HL-60 (cell line): ENCODE measurements at regions not wholly inside any gene's neighbourhood (a gene's known extent, or its start where the extent isn't known, plus 50 kb on each side); places are given as distances from the start of the nearest gene placed in this dataset.
"Not testable (repeated sequence)": the region's sequence is repeated elsewhere in the genome, so short reads cannot be mapped to it uniquely, and the experiment has no call there.

Source experiments
- DNase-seq, 2 experiments: peaks; one replicate each; pipeline ENCODE4 v3.0.0-alpha.2; 2010 to 2020; ENCODE audit warnings: low read depth in 1 of 2, low spot score in 1 of 2
- H3K27ac ChIP-seq: fragments of 250-450 bp; sonication (Bioruptor Pico); replicated peaks from 2 replicates; pipeline ENCODE4 v1.5.1; 2020; ENCODE audit warnings: mild to moderate bottlenecking, moderate library complexity
- H3K27me3 ChIP-seq: fragments of 250-450 bp; sonication (Bioruptor Pico); 2 replicates; pipeline ENCODE4 v1.5.1; 2021; ENCODE audit warnings: mild to moderate bottlenecking, moderate library complexity; ENCODE audit not compliant: insufficient read depth, poor library complexity, severe bottlenecking
- H3K4me3 ChIP-seq: replicated peaks from 2 replicates; pipeline ENCODE4 v1.5.1; 2011; ENCODE audit warnings: mild to moderate bottlenecking, control low read depth, low read length; ENCODE audit not compliant: insufficient read depth
- GABPA ChIP-seq: IDR thresholded peaks from 2 replicates; pipeline ENCODE4 v1.6.1; 2012; ENCODE audit warnings: low read depth
- POLR2AphosphoS5 ChIP-seq: IDR thresholded peaks from 2 replicates; pipeline ENCODE4 v1.6.1; 2012; ENCODE audit warnings: low read depth
- SPI1 ChIP-seq: IDR thresholded peaks from 2 replicates; pipeline ENCODE4 v1.6.1; 2012; ENCODE audit warnings: low read depth, mild to moderate bottlenecking, borderline replicate concordance
- TF ChIP-seq, protein P1 (sequence below): IDR thresholded peaks from 2 replicates; pipeline ENCODE4 v1.6.1; 2012; ENCODE audit warnings: low read depth; ENCODE audit not compliant: insufficient replicate concordance
- TF ChIP-seq, protein P2 (sequence below): IDR thresholded peaks from one replicate; pipeline ENCODE4 v1.5.1; 2011; ENCODE audit warnings: low read length, control low read depth, inconsistent platforms; ENCODE audit not compliant: insufficient read depth

DNA sequence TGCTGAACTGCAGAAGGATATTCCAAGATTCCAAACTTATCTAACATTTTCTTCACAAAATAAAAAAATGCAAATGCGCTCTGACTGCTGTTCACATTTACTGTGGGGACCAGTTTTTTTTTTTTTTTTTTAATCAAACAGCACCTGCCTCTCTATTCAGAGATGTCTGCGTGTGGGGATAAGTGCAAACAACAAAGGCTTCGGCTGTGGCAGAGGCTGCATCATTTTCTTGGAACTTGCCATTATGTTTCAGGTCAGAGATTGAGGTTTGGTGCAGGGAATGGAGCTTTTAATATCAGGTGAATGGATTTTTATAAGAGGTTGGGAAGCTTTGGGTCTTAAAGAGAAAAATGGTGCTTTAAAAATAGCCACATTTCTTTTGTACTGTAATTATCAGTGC, 78.2 kb upstream of the TET2 start:
- DNase-seq, result no peak
- Histone ChIP-seq H3K27ac (no peak overlapping the region), H3K27me3 (no peaks in the 10 kb centered on the region), H3K4me3 (no peak overlapping the region)
- TF ChIP-seq SPI1 (no peak), POLR2AphosphoS5 (no peak), GABPA (no peak)
- TF ChIP-seq, protein P1, sequence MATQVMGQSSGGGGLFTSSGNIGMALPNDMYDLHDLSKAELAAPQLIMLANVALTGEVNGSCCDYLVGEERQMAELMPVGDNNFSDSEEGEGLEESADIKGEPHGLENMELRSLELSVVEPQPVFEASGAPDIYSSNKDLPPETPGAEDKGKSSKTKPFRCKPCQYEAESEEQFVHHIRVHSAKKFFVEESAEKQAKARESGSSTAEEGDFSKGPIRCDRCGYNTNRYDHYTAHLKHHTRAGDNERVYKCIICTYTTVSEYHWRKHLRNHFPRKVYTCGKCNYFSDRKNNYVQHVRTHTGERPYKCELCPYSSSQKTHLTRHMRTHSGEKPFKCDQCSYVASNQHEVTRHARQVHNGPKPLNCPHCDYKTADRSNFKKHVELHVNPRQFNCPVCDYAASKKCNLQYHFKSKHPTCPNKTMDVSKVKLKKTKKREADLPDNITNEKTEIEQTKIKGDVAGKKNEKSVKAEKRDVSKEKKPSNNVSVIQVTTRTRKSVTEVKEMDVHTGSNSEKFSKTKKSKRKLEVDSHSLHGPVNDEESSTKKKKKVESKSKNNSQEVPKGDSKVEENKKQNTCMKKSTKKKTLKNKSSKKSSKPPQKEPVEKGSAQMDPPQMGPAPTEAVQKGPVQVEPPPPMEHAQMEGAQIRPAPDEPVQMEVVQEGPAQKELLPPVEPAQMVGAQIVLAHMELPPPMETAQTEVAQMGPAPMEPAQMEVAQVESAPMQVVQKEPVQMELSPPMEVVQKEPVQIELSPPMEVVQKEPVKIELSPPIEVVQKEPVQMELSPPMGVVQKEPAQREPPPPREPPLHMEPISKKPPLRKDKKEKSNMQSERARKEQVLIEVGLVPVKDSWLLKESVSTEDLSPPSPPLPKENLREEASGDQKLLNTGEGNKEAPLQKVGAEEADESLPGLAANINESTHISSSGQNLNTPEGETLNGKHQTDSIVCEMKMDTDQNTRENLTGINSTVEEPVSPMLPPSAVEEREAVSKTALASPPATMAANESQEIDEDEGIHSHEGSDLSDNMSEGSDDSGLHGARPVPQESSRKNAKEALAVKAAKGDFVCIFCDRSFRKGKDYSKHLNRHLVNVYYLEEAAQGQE, result no peak
- TF ChIP-seq, protein P2, sequence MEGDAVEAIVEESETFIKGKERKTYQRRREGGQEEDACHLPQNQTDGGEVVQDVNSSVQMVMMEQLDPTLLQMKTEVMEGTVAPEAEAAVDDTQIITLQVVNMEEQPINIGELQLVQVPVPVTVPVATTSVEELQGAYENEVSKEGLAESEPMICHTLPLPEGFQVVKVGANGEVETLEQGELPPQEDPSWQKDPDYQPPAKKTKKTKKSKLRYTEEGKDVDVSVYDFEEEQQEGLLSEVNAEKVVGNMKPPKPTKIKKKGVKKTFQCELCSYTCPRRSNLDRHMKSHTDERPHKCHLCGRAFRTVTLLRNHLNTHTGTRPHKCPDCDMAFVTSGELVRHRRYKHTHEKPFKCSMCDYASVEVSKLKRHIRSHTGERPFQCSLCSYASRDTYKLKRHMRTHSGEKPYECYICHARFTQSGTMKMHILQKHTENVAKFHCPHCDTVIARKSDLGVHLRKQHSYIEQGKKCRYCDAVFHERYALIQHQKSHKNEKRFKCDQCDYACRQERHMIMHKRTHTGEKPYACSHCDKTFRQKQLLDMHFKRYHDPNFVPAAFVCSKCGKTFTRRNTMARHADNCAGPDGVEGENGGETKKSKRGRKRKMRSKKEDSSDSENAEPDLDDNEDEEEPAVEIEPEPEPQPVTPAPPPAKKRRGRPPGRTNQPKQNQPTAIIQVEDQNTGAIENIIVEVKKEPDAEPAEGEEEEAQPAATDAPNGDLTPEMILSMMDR, result no peak

DNA sequence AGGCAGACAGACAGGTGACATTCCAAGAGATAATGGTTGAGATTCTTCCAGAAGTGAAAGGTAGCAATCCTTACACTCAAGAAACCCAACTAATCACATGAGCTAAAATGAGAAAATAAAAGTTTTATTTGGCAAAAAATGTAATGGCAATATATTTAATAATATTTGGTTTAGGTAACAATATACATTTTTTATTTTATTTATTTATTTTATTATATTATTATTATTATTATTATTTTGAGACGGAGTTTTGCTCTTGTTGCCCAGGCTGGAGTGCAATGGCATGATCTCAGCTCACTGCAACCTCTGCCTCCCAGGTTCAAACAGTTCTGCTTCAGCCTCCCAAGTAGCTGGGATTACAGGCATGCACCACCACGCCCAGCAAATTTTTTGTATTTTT, 74.6 kb upstream of the TET2 start:
- H3K4me3 ChIP-seq, H3K27me3 ChIP-seq, DNase-seq, H3K27ac ChIP-seq: not testable (repeated sequence)

DNA sequence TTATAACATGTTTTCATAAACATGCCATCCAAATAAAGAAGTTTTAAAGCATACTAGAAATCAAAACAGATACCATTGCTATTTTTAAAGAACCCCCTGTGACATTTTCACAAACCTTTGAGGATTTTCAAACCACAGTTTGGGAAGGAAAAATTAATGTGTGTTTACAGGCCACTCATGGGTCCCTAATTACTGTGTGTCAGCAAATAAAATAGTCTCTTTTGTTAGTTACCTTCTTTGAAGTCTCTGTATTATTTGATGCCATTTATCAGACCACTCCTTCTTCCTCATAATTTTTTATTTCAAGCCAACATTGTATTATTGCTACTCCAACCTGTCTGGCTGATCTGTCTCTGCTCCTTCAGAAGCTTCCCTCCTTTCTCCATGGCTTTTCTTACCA, 72.6 kb upstream of the TET2 start:
- H3K27me3 ChIP-seq, result no peaks in the 10 kb centered on the region
- TF ChIP-seq, protein P1, result no peak
- TF ChIP-seq POLR2AphosphoS5 (no peak), GABPA (no peak), SPI1 (no peak)
- TF ChIP-seq, protein P2, result no peak
- H3K4me3 ChIP-seq, result no peak overlapping the region
- H3K27ac ChIP-seq, result no peak overlapping the region
- no peak for DNase-seq

DNA sequence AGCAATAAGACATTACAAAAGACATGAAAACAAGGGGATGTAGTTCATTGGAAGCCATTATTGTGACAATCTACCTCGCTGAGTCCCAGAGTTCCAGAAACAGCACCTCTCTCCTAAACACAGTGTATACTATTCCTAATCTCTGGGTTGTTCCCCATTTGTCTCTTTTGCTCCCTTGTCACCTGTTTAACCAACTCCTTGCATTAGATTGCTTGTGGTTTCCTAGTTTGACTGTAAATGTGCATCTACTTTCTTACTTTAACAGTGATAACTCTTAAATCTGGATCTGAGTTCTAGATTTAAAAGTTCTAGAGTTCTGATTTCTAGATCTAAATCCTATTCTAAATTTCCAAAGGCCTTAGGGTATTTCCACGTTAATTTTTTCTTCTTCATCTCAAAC, 71.6 kb upstream of the TET2 start:
- no peak for TF ChIP-seq SPI1
- TF ChIP-seq POLR2AphosphoS5, result no peak
- TF ChIP-seq, protein P2, result no peak
- TF ChIP-seq, protein P1, result no peak
- Histone ChIP-seq H3K4me3 (no peak overlapping the region), H3K27ac (no peak overlapping the region), H3K27me3 (no peaks in the 10 kb centered on the region)
- DNase-seq, result no peak
